ENCODE measurements at regions not wholly inside any gene's neighbourhood (a gene's known extent, or its start where the extent isn't known, plus 50 kb on each side); places are given as distances from the start of the nearest gene placed in this dataset.

GRCh38 chr21:38996355-38996754 is 186.9 kb downstream of the PSMG1 start:
- no peak for TF ChIP-seq RFX5 (IDR thresholded peaks at IDR 0.05; ENCODE audit: low read depth, low read length)
- TF ChIP-seq E2F4 (IDR thresholded peaks at IDR 0.05; ENCODE audit: low read depth, low read length), result no peak
- TF ChIP-seq MXI1 (IDR thresholded peaks at IDR 0.05; ENCODE audit: low read depth, low read length), result no peak
- TF ChIP-seq REST (IDR thresholded peaks at IDR 0.05; ENCODE audit: low read depth, low read length), result no peak
- no peak for TF ChIP-seq IRF3 (IDR thresholded peaks at IDR 0.05)
- TF ChIP-seq POLR2A (IDR thresholded peaks at IDR 0.05; ENCODE audit: low read depth, low read length), result no peak
- no peak for TF ChIP-seq ATF2 (IDR thresholded peaks at IDR 0.05; ENCODE audit: low read length)
- TF ChIP-seq JUNB (IDR thresholded peaks at IDR 0.05), result no peak
- no peak for TF ChIP-seq CTCF (IDR thresholded peaks at IDR 0.05 in 2 of 3, conservative IDR thresholded peaks at IDR 0.05 in 1 of 3; ENCODE audit: control insufficient read depth in 2 of 3, extremely low read depth in 1 of 3, insufficient read depth in 1 of 3, low read depth in 3 of 3, low read length in 3 of 3)
- no peak for TF ChIP-seq CEBPB (IDR thresholded peaks at IDR 0.05; ENCODE audit: borderline replicate concordance in 1 of 2, low read depth in 2 of 2, low read length in 2 of 2)
- no peak for TF ChIP-seq SUZ12 (IDR thresholded peaks at IDR 0.05; ENCODE audit: unreplicated experiment)
- TF ChIP-seq PAX8 (IDR thresholded peaks at IDR 0.05), result no peak
- no peak for TF ChIP-seq RAD21 (IDR thresholded peaks at IDR 0.05; ENCODE audit: insufficient read depth, low read depth, low read length)

Measured in GM12878 (cell line).